H9 (cell line): ENCODE measurements at regions not wholly inside any gene's neighbourhood (a gene's known extent, or its start where the extent isn't known, plus 50 kb on each side); places are given as distances from the start of the nearest gene placed in this dataset.

Experiments
- DNase-seq: peaks from one replicate; pipeline ENCODE4 v3.0.0-alpha.2; 2017
- H2AFZ ChIP-seq: one replicate; pipeline ENCODE4 v1.6.1; 2013; ENCODE audit warnings: mild to moderate bottlenecking, low read length, control low read depth, moderate library complexity
- H2AK5ac ChIP-seq: 2 replicates; pipeline ENCODE4 v1.6.1; 2013; ENCODE audit warnings: low read length, control low read depth, mixed read lengths; ENCODE audit not compliant: insufficient read length
- H2BK120ac ChIP-seq: one replicate; pipeline ENCODE4 v1.6.1; 2013; ENCODE audit warnings: low read depth, mild to moderate bottlenecking, low read length, control low read depth, inconsistent platforms; ENCODE audit not compliant: poor library complexity, severe bottlenecking
- H2BK12ac ChIP-seq: 2 replicates; pipeline ENCODE4 v1.6.1; 2013; ENCODE audit warnings: low read length, control low read depth, mixed read lengths, low read depth; ENCODE audit not compliant: insufficient read length
- H2BK15ac ChIP-seq: 2 replicates; pipeline ENCODE4 v1.6.1; 2013; ENCODE audit warnings: low read depth, low read length, control low read depth
- H2BK20ac ChIP-seq: one replicate; pipeline ENCODE4 v1.6.1; 2013; ENCODE audit warnings: low read depth, mild to moderate bottlenecking, low read length, control low read depth, inconsistent platforms; ENCODE audit not compliant: poor library complexity, severe bottlenecking
- H2BK5ac ChIP-seq: 2 replicates; pipeline ENCODE4 v1.6.1; 2013; ENCODE audit warnings: low read length, control low read depth, mixed read lengths; ENCODE audit not compliant: insufficient read length
- H3K14ac ChIP-seq: 2 replicates; pipeline ENCODE4 v1.6.1; 2013; ENCODE audit warnings: low read length, control low read depth; ENCODE audit not compliant: insufficient read depth
- H3K18ac ChIP-seq: 2 replicates; pipeline ENCODE4 v1.6.1; 2013; ENCODE audit warnings: low read depth, mild to moderate bottlenecking, mixed read lengths, low read length, control low read depth; ENCODE audit not compliant: insufficient read length
- H3K23ac ChIP-seq: 2 replicates; pipeline ENCODE4 v1.6.1; 2013; ENCODE audit warnings: low read length, control low read depth, mixed read lengths, low read depth; ENCODE audit not compliant: insufficient read length
- H3K23me2 ChIP-seq: 2 replicates; pipeline ENCODE4 v1.6.1; 2013; ENCODE audit warnings: low read depth, mild to moderate bottlenecking, mixed read lengths, low read length, control low read depth; ENCODE audit not compliant: insufficient read length, poor library complexity, severe bottlenecking
- H3K27ac ChIP-seq: 2 replicates; pipeline ENCODE4 v1.5.1; 2013; ENCODE audit warnings: low read length, control low read depth, mixed read lengths, low read depth; ENCODE audit not compliant: insufficient read length
- H3K27me3 ChIP-seq: 2 replicates; pipeline ENCODE4 v1.6.1; 2013; ENCODE audit warnings: low read length, control low read depth, inconsistent platforms; ENCODE audit not compliant: insufficient read depth
- H3K4ac ChIP-seq: 2 replicates; pipeline ENCODE4 v1.6.1; 2013; ENCODE audit warnings: low read depth, mild to moderate bottlenecking, control low read depth, inconsistent platforms, low read length, moderate library complexity
- H3K4me1 ChIP-seq: 2 replicates; pipeline ENCODE4 v1.6.1; 2013; ENCODE audit warnings: low read length, control low read depth, inconsistent platforms; ENCODE audit not compliant: insufficient read depth
- H3K4me2 ChIP-seq: 2 replicates; pipeline ENCODE4 v1.6.1; 2013; ENCODE audit warnings: low read length, control low read depth, mixed read lengths; ENCODE audit not compliant: insufficient read length, insufficient read depth
- H3K56ac ChIP-seq: 2 replicates; pipeline ENCODE4 v1.6.1; 2013; ENCODE audit warnings: low read depth, mild to moderate bottlenecking, mixed read lengths, low read length, control low read depth; ENCODE audit not compliant: insufficient read length
- H3K79me1 ChIP-seq: 2 replicates; pipeline ENCODE4 v1.6.1; 2013; ENCODE audit warnings: low read depth, mild to moderate bottlenecking, moderate library complexity, low read length, control low read depth, inconsistent platforms; ENCODE audit not compliant: insufficient read depth, poor library complexity, severe bottlenecking
- H3K79me2 ChIP-seq: 2 replicates; pipeline ENCODE4 v1.6.1; 2013; ENCODE audit warnings: low read length, control low read depth, inconsistent platforms; ENCODE audit not compliant: insufficient read depth
- H3K9ac ChIP-seq: 2 replicates; pipeline ENCODE4 v1.6.1; 2013; ENCODE audit warnings: low read length, control low read depth, mixed read lengths; ENCODE audit not compliant: insufficient read length; ENCODE audit errors: extremely low read depth
- H3K9me3 ChIP-seq: one replicate; pipeline ENCODE4 v1.6.1; 2013; ENCODE audit warnings: low read depth, low read length, inconsistent platforms; ENCODE audit not compliant: control insufficient read depth
- H3T11ph ChIP-seq: one replicate; pipeline ENCODE4 v1.6.1; 2013; ENCODE audit warnings: mild to moderate bottlenecking, low read length, control low read depth, inconsistent platforms
- H4K20me1 ChIP-seq: one replicate; pipeline ENCODE4 v1.6.1; 2013; ENCODE audit not compliant: control insufficient read depth, insufficient read length, insufficient read depth
- H4K5ac ChIP-seq: 2 replicates; pipeline ENCODE4 v1.6.1; 2013; ENCODE audit warnings: low read depth, mild to moderate bottlenecking, mixed read lengths, low read length, control low read depth; ENCODE audit not compliant: insufficient read length
- H4K8ac ChIP-seq: replicated peaks from 2 replicates; pipeline ENCODE4 v1.6.1; 2013; ENCODE audit warnings: low read length, control low read depth, mixed read lengths, low read depth; ENCODE audit not compliant: insufficient read length
- H4K91ac ChIP-seq: 2 replicates; pipeline ENCODE4 v1.6.1; 2013; ENCODE audit warnings: low read depth, mild to moderate bottlenecking, moderate library complexity, mixed read lengths, low read length, control low read depth; ENCODE audit not compliant: insufficient read length
- H3K27ac Mint-ChIP-seq, 3 experiments: 2 replicates in 2 of 3; 3 replicates in 1 of 3; pipeline ENCODE4 v1.8.0; 2020 to 2021; ENCODE audit warnings: mixed read lengths in 3 of 3, mild to moderate bottlenecking in 1 of 3, moderate library complexity in 1 of 3
- H3K27me3 Mint-ChIP-seq: 2 replicates; pipeline ENCODE4 v1.8.0; 2021; ENCODE audit warnings: low read depth, mild to moderate bottlenecking, moderate library complexity, mixed read lengths
- H3K36me3 Mint-ChIP-seq, 3 experiments: 2 replicates in 2 of 3; 3 replicates in 1 of 3; pipeline ENCODE4 v1.8.0; 2020 to 2021; ENCODE audit warnings: low read depth in 3 of 3, mixed read lengths in 3 of 3; ENCODE audit not compliant: insufficient read depth in 1 of 3
- H3K4me1 Mint-ChIP-seq, 2 experiments: 2 replicates each; pipeline ENCODE4 v1.8.0; 2020; ENCODE audit warnings: mixed read lengths in 2 of 2
- H3K4me3 Mint-ChIP-seq, 2 experiments: 2 replicates in 1 of 2; 3 replicates in 1 of 2; pipeline ENCODE4 v1.8.0; 2020 to 2021; ENCODE audit warnings: mild to moderate bottlenecking in 2 of 2, mixed read lengths in 2 of 2, moderate library complexity in 1 of 2
- H3K9me3 Mint-ChIP-seq, 2 experiments: 2 replicates in 1 of 2; 3 replicates in 1 of 2; pipeline ENCODE4 v1.8.0; 2020; ENCODE audit warnings: mild to moderate bottlenecking in 2 of 2, mixed read lengths in 2 of 2, moderate library complexity in 1 of 2
- WGBS: extraction: QIAGEN DNeasy Blood & Tissue Kit; methylation state at CpG from one replicate; pipeline ENCODE4 v1.1.7; 2013; ENCODE audit warnings: missing lambda C conversion rate, low lambda C conversion rate, mixed read lengths; ENCODE audit not compliant: insufficient read length; ENCODE audit errors: extremely low coverage; 5-methylcytosine and 5-hydroxymethylcytosine counted together
- TF ChIP-seq, protein P1 (sequence below): fragments of 200-600 bp; sonication (generic); conservative IDR thresholded peaks from 3 replicates; pipeline ENCODE4 v1.8.0; 2021; ENCODE audit warnings: antibody characterized with exemption, mild to moderate bottlenecking

DNA sequence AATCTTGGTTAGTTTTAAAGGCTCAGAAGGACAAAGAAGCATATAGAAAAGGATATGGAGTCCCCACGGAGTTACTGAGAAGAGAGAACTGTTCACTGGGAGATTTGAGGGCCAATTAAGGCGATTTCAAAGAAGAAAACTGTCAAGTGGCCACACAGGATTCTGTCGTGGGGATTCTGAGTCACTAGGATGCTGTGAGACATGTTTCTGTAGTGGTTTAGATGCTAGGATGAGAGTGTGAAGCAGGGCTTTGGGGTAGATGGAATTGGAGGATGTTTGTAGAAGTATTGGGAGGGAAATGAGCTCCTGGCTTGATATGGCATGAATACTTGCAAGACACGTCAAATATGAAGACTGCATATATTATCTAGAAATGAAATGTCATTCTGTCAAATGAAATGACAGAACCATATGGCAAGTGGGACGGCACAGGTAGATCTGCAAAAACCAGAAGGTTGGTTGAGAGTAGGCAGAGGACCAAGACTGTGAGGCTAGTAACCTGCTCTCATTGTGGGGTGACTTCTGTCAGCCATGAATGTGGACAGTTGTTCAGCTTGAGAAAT is 136.3 kb upstream of the SPRY4 start:
- Histone ChIP-seq H2AK5ac (no peak overlapping the region), H3K14ac (no peak overlapping the region), H2AFZ (no peak overlapping the region), H3K27me3 (no peaks in the 10 kb centered on the region), H3K27ac (no peak overlapping the region), H3K4me2 (no peak overlapping the region), H3K18ac (no peak overlapping the region), H2BK5ac (no peak overlapping the region), H3K56ac (no peak overlapping the region), H2BK15ac (no peak overlapping the region), H2BK120ac (no peak overlapping the region), H3K79me2 (no peaks in the 10 kb centered on the region), H3K9ac (no peak overlapping the region), H4K20me1 (no peaks in the 10 kb centered on the region), H2BK12ac (no peak overlapping the region), H4K91ac (no peak overlapping the region), H3T11ph (no peak overlapping the region), H3K9me3 (no peaks in the 10 kb centered on the region), H3K23me2 (no peaks in the 10 kb centered on the region), H3K4me1 (no peaks in the 10 kb centered on the region), H3K4ac (no peak overlapping the region), H4K5ac (no peak overlapping the region), H4K8ac (no peak overlapping the region), H3K79me1 (no peaks in the 10 kb centered on the region), H2BK20ac (no peak overlapping the region), H3K23ac (no peak overlapping the region)
- Mint-ChIP-seq H3K36me3 (no peaks in the 10 kb centered on the region), H3K4me3 (no peak overlapping the region), H3K27ac (no peak overlapping the region), H3K27me3 (no peaks in the 10 kb centered on the region), H3K4me1 (peaks cover 0 to 1% of the 10 kb centered on the region in 2 experiments; a peak in 2 of 4 replicates), H3K9me3 (no peaks in the 10 kb centered on the region)
- DNase-seq: no peak
- whole genome bisulfite sequencing: no CpG with 5 or more reads among the region's 5 CpGs
- TF ChIP-seq, protein P1, sequence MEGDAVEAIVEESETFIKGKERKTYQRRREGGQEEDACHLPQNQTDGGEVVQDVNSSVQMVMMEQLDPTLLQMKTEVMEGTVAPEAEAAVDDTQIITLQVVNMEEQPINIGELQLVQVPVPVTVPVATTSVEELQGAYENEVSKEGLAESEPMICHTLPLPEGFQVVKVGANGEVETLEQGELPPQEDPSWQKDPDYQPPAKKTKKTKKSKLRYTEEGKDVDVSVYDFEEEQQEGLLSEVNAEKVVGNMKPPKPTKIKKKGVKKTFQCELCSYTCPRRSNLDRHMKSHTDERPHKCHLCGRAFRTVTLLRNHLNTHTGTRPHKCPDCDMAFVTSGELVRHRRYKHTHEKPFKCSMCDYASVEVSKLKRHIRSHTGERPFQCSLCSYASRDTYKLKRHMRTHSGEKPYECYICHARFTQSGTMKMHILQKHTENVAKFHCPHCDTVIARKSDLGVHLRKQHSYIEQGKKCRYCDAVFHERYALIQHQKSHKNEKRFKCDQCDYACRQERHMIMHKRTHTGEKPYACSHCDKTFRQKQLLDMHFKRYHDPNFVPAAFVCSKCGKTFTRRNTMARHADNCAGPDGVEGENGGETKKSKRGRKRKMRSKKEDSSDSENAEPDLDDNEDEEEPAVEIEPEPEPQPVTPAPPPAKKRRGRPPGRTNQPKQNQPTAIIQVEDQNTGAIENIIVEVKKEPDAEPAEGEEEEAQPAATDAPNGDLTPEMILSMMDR: no peak
